Heart left ventricle (tissue), 16 donors: ENCODE measurements at regions not wholly inside any gene's neighbourhood (a gene's known extent, or its start where the extent isn't known, plus 50 kb on each side); places are given as distances from the start of the nearest gene placed in this dataset.

Experiments
- ATAC-seq, 4 donors: fragments of 200-7000 bp; cut with Tn5 transposase; one replicate each; pipeline ENCODE4 v1.9.1; 2020 to 2022; ENCODE audit warnings: moderate library complexity in 4 of 4, mild to moderate bottlenecking in 3 of 4, moderate number of reproducible peaks in 1 of 4
- DNase-seq, 5 donors: peaks; one replicate each; pipeline ENCODE4 v3.0.0-alpha.2; 2020
- H3K27ac ChIP-seq, 12 donors: fragments of 200-600 bp; sonication (generic) in 4 of 12; one replicate each; pipeline versions ENCODE4 v1.5.0 to v1.8.0; 2016 to 2022; ENCODE audit warnings: mild to moderate bottlenecking in 2 of 12
- H3K27me3 ChIP-seq, 9 donors: fragments of 200-600 bp; sonication (generic) in 2 of 9; one replicate each; pipeline versions ENCODE4 v1.5.1 to v1.8.0; 2016 to 2022; ENCODE audit warnings: mild to moderate bottlenecking in 3 of 9
- H3K36me3 ChIP-seq, 9 donors: fragments of 200-600 bp; sonication (generic) in 2 of 9; one replicate each; pipeline versions ENCODE4 v1.5.0 to v1.8.0; 2018 to 2022; ENCODE audit warnings: mild to moderate bottlenecking in 2 of 9
- H3K4me1 ChIP-seq, 12 donors: fragments of 200-600 bp; sonication (generic) in 4 of 12; one replicate each; pipeline versions ENCODE4 v1.5.0 to v1.8.0; 2016 to 2022; ENCODE audit warnings: mild to moderate bottlenecking in 3 of 12
- H3K4me3 ChIP-seq, 12 donors: fragments of 200-600 bp; sonication (generic) in 4 of 12; one replicate each; pipeline versions ENCODE4 v1.5.0 to v1.8.0; 2017 to 2022; ENCODE audit warnings: mild to moderate bottlenecking in 9 of 12, moderate library complexity in 4 of 12
- H3K9me3 ChIP-seq, 12 donors: fragments of 200-600 bp; sonication (generic) in 4 of 12; one replicate each; pipeline versions ENCODE4 v1.5.0 to v1.8.0; 2016 to 2022; ENCODE audit warnings: mild to moderate bottlenecking in 1 of 12
- CTCF ChIP-seq, 12 donors: fragments of 200-600 bp; sonication (generic) in 4 of 12; IDR thresholded peaks; one replicate each; pipeline versions ENCODE4 v1.5.0 to v1.8.0; 2018 to 2022; ENCODE audit warnings: antibody characterized with exemption in 12 of 12, mild to moderate bottlenecking in 5 of 12
- POLR2A ChIP-seq, 2 donors: fragments of 450-650 bp; IDR thresholded peaks; one replicate each; pipeline ENCODE4 v1.6.1; 2017; ENCODE audit warnings: antibody characterized with exemption in 2 of 2, mild to moderate bottlenecking in 2 of 2, moderate library complexity in 2 of 2
- WGBS, 4 donors: extraction: QIAGEN DNeasy Blood & Tissue Kit in 2 of 4; methylation state at CpG; one replicate each; pipeline versions ENCODE4 v1.1.5 to v1.1.7; 2013 to 2018; 5-methylcytosine and 5-hydroxymethylcytosine counted together
- intact Hi-C, 10 donors: fragments of 100-400 bp; cut with DNase I; formaldehyde crosslinking; loops; one replicate each; pipeline versions ENCODE4 v1.11.1 to v1.14.2; 2022
- donor health status: ischemic (EF 13 %, LVEDD 7.1; RV severe dilation, severe dysfunction).
- donor health status: healthy with polysubstance abuse.
- donor health status: DM: no; HTN: yes; CAD: no.
- donor health status: DM: no; HTN: no; CAD: no.
- donor health status: ischemic (EF 25% LVEDD 6.9; RV normal size, moderate dysfunction).
- donor health status: ischemic (EF 25% LVEDD 5.7; RV mildly dilated, moderate dysfunction).
- donor health status: healthy.
- donor health status: DM: yes; HTN: yes; CAD: no.
- donor health status: ischemic (EF 35%, LVEDD 5.7; RV mildly dilated, moderate dysfunction).
- donor health status: nonischemic (EF 11% LVEDD 7.7; RV severe dilation, severe dysfunction).
- donor health status: DM: yes; HTN: yes; CAD: no.
- donor health status: PGD.
- donor health status: ischemic (EF 29% LVEDD 5.4; RV normal size, mild dysfunction).
- donor health status: nonischemic (EF 23%, LVEDD 6.1; RV moderate dilation, normal function).

DNA sequence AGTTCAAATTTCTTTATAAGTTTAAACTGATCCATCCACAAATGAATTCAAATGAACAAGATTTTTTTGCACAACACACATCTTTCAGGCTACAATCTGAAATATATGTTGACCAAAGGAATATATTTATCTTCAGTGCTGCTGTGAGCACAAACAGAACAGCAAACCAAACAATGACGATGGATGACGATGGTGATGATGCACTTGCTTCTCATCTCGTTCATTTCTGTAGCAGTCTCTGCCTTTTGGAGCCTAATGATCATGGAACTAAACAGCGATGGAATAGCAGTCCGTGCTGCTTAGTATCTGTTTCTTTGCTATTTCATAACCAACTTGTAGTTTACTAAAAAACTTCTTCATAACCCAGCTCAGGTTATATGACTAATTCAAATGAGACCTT lies 220.7 kb upstream of the BLID start:
- no peak for DNase-seq
- WGBS, 4 donors = 85 to 91% (median 86%) methylated on average over 5 of the region's 5 CpGs

GRCh38 chr11:122334546-122335339 lies 218.7 kb upstream of the BLID start:
- Histone ChIP-seq H3K4me1 (peaks cover 0 to 46% (median 3%) of the 10 kb centered on the region in 12 donors), H3K27me3 (no peaks in the 10 kb centered on the region), H3K9me3 (no peaks in the 10 kb centered on the region), H3K4me3 (peak overlapping the region in 1 of 12 donors; percentile 10), H3K36me3 (no peaks in the 10 kb centered on the region), H3K27ac (peak overlapping the region in 1 of 12 donors; percentile 51)
- TF ChIP-seq POLR2A (IDR thresholded peaks at IDR 0.05) (no peak), CTCF (IDR thresholded peaks at IDR 0.05) (no peak)
- peak in 3 of 4 donors; percentile 22 to 62 (median 45) for ATAC-seq
- 71 to 80% (median 74%) methylated on average over 11 of the region's 11 CpGs for WGBS, 4 donors
- peak in 1 of 5 donors; percentile 23 for DNase-seq
- intact Hi-C loops = no loop called here

More for the DNA sequence above, 220.7 kb upstream of the BLID start:
- H3K9me3 ChIP-seq = no peaks in the 10 kb centered on the region
- no peaks in the 10 kb centered on the region for H3K36me3 ChIP-seq
- no peak for ATAC-seq
- H3K27ac ChIP-seq = no peak overlapping the region
- H3K4me3 ChIP-seq = no peak overlapping the region
- TF ChIP-seq CTCF (IDR thresholded peaks at IDR 0.05) (no peak), POLR2A (IDR thresholded peaks at IDR 0.05) (no peak)
- no peaks in the 10 kb centered on the region for H3K27me3 ChIP-seq
- H3K4me1 ChIP-seq = peaks cover 0 to 53% (median 0%) of the 10 kb centered on the region in 12 donors
- intact Hi-C loops = no loop called here

DNA sequence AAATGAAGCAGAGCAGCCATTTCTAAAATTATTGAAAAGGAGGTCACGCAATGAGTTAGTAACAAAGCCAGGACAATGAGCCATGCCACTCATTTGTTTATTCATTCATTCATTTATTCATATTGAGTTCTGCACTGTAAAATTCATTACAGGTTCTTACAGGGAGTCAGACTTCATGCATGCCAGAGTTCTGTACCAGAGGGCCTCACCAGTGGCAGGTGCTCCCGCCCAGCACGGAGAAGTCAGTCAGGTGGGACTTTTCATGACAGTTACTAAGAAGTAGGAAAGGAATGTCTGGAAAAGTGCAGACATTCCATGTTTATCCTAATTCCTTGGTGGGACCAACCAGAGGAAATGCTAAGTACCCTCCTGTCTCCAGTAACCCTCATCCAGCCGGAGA lies 217.5 kb upstream of the BLID start:
- Histone ChIP-seq H3K27me3 (no peaks in the 10 kb centered on the region), H3K36me3 (no peaks in the 10 kb centered on the region), H3K9me3 (no peaks in the 10 kb centered on the region), H3K27ac (no peak overlapping the region), H3K4me3 (no peak overlapping the region), H3K4me1 (peaks cover 0 to 37% (median 3%) of the 10 kb centered on the region in 12 donors)
- intact Hi-C loops = no loop called here
- no peak for ATAC-seq
- WGBS, 4 donors = 92 to 98% (median 95%) methylated on average over 4 of the region's 4 CpGs
- TF ChIP-seq CTCF (IDR thresholded peaks at IDR 0.05) (no peak), POLR2A (IDR thresholded peaks at IDR 0.05) (no peak)
- DNase-seq = no peak

DNA sequence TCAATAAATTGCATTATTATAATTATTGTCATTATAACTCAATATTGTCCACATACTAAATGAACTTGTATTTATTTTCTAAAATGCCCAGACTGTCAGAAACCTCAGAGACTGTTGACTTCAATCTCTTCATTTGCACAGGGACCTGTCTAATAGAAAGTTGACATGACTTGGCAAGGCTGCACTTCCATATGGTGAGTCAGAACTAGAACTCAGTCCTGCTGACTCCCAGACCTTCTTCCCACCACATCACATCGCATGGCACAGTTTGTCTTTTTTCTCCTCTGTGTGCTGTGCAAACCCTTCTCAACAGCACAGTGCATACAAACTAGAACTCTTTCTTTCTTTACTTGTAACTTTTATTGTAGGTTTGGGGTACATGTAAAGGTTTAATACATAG lies 215.1 kb upstream of the BLID start:
- Histone ChIP-seq H3K4me1 (peaks cover 0 to 18% (median 0%) of the 10 kb centered on the region in 12 donors), H3K27ac (no peak overlapping the region), H3K36me3 (no peaks in the 10 kb centered on the region), H3K4me3 (no peak overlapping the region), H3K9me3 (no peaks in the 10 kb centered on the region), H3K27me3 (no peaks in the 10 kb centered on the region)
- TF ChIP-seq CTCF (IDR thresholded peaks at IDR 0.05) = no peak
- TF ChIP-seq POLR2A (IDR thresholded peaks at IDR 0.05) = no peak
- 85 to 98% (median 92%) methylated on average over 1 of the region's 1 CpG for WGBS, 4 donors
- intact Hi-C loops = no loop called here
- DNase-seq (no peak), ATAC-seq (no peak)
